GM13977 (cell line): ENCODE measurements at regions not wholly inside any gene's neighbourhood (a gene's known extent, or its start where the extent isn't known, plus 50 kb on each side); places are given as distances from the start of the nearest gene placed in this dataset.

ENCODE experiments used
- DNase-seq: peaks from one replicate; pipeline ENCODE4 v3.0.0; 2012; ENCODE audit warnings: low spot score
- CTCF ChIP-seq: IDR thresholded peaks from 2 replicates; pipeline ENCODE4 v1.5.1; 2012; ENCODE audit warnings: mild to moderate bottlenecking, control low read depth; ENCODE audit not compliant: insufficient read depth; ENCODE audit errors: extremely low read depth, missing control alignments
- in situ Hi-C: fragments of 300-500 bp; cut with MboI; formaldehyde crosslinking; loops from one replicate; pipeline ENCODE4 v1.12.0; 2022; ENCODE audit warnings: low sequenced_read_pairs, low pct_unique_long_range_greater_than_20kb, mixed read lengths, inconsistent platforms; ENCODE audit not compliant: unreplicated experiment

GRCh38 chr6:40185486-40185885, 251.2 kb upstream of the MOCS1 start:
- no peak for TF ChIP-seq CTCF
- no peak for DNase-seq
- in situ Hi-C loops: no loop called here

GRCh38 chr6:40183902-40184301, 249.6 kb upstream of the MOCS1 start:
- no peak for TF ChIP-seq CTCF
- in situ Hi-C loops: no loop called here
- DNase-seq: no peak

- in situ Hi-C loops: no loop called here
- no peak for TF ChIP-seq CTCF
- DNase-seq: no peak
Measured at GRCh38 chr6:40181367-40181766, 247.1 kb upstream of the MOCS1 start.

- TF ChIP-seq CTCF: no peak
- DNase-seq: no peak
- in situ Hi-C loops: no loop called here
Measured at GRCh38 chr6:40180271-40180670, 246.0 kb upstream of the MOCS1 start.

- in situ Hi-C loops: no loop called here
- TF ChIP-seq CTCF: no peak
- DNase-seq: no peak
Measured at GRCh38 chr6:40179496-40179895, 245.2 kb upstream of the MOCS1 start.

- no peak for DNase-seq
- in situ Hi-C loops: no loop called here
- no peak for TF ChIP-seq CTCF
Measured at GRCh38 chr6:40177598-40177997, 243.3 kb upstream of the MOCS1 start.

GRCh38 chr6:40176152-40176551, 241.9 kb upstream of the MOCS1 start:
- DNase-seq: no peak
- in situ Hi-C loops: no loop called here
- no peak for TF ChIP-seq CTCF
